ENCODE measurements at regions not wholly inside any gene's neighbourhood (a gene's known extent, or its start where the extent isn't known, plus 50 kb on each side); places are given as distances from the start of the nearest gene placed in this dataset.
"Not testable (repeated sequence)": the region's sequence is repeated elsewhere in the genome, so short reads cannot be mapped to it uniquely, and the experiment has no call there.

DNA sequence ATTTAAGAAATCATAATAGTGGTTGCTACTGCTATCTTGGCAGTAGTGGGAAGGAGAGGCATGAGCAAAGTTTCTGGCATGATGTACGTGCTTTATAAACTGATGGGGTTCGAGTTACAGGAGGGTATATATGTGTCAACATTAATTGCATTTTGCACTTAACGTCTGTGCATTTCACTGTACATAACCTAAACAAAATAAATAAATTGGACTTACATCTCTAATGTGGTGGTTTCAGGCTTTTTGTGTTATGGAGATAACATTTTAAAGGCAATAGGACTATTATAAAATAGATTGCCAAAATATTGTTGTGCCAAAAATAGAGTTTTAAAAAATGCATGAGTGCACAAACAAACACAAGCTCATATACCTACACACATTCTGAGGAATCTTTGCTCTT is 1001.1 kb upstream of the GJE1 start:
- DNase-seq, result no peak

DNA sequence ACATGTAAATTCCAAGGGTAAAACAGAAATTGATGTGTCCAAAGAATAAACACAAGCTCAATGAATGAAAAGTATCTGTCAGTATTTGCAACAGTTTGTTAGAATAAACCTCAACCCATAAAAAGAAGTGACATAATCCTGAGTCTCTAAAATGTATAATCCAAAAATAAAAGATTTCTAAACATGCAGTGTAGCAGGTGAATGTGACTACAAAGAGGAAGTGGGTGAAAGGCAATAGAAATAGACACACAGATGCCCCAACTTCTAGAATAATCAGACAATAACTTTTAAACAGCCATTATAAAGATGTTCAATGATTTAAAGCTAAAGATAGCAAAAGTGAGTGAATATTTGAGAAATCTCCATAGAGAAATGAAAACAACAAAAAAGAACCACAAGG is 1009.2 kb upstream of the GJE1 start:
- no peak for DNase-seq

DNA sequence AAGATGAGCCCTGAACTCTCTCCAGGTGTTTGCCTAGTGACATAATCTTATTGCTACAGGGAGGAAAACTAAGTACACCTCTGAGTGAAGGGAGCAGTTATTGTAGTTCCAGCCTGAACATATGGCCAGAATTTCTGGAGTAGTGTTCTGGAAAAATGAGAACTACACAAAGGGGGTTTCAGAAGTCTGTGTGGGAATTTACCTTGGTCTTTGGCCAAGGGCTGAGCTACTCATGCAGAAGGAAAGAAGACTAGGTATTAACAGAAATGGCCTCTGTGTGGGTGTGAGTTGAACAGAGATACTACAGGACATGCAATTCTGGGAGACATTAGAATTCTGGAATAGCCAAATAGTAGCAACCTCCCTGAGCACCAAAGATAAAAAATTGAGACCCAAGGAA is 1009.7 kb upstream of the GJE1 start:
- peak; percentile 35 for DNase-seq

DNA sequence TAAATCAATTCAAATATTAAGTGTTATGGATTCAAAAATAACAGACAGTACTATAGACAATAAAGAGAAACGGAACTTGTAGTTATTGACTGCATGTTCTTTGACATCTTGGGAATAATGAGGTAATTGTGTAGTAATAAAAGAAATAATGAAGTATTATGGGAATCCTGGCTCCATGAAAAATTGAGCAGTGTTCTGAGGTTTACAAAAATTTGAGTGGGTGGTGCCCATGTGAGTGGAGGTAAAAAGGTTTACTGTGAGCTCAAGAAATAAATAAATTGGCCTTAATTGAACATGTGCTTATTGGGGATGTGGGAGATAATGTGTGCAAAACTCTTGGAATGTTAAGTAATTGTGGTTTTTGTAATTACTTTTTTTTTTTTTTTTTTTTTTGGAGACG is 1013.7 kb upstream of the GJE1 start:
- no peak for DNase-seq

DNA sequence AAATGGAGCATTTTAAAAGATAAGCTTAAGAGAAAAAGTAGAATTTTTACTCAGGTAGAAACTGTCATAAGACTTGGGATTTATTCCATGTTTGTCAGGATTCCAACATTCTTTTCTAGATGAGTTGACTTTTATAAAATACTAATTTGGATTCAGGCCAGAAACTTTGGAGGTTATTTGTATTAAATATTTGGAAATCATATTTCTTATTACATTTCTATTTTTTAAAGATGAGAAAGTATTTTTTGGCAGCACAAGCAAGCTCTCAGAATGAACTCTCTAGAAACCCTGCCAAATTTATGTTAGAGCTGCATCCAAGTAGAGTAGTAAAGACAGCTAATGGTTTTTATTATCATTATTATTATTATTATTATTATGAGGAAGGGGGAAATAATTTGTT is 1014.9 kb upstream of the GJE1 start:
- DNase-seq, result no peak

DNA sequence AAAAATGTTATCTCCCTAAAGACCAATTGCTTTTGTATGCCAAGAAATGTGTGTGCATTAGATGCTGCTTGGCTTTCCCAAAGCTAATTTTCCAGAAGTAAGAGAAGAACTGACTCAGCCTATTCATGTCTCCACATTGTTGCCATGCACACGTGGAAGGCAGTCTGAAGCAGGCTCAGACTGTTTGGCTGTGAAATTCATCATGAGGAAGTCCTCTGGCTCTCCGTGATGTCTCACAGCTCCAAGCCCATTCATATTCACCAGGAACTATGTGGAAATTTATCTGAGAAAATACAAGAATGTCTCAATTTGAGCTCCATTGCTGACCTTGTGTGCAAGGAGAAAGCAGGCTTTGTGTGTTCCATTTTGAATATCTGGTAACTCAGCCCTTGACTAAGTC is 1022.2 kb upstream of the GJE1 start:
- DNase-seq, result no peak

DNA sequence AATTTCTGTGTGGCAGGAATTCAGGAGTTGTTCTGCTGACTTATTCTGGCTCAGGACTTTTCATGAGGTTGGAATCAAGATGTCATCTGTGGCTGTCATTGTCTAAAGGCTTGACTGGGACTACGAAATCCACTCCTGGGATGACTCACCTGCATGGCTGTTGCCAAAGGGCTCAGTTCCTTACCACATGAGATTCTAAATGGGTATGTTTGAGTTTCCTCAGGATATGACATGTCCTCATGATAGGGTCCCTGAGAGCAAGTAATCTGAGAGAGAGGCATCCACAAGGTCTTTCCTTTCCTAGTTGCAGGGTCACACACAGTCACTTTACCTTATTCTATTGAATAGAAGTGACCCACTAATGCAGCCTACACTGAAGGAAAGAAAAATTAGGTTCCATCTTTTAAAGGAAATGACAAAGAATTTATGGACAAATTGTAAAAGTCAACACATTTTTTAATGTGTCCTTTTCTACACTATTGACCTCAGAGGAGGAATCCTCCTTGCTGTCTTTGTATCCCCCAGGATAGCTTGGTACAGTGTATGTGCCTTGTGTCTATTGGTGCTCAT is 1025.0 kb upstream of the GJE1 start:
- DNase-seq, result no peak

DNA sequence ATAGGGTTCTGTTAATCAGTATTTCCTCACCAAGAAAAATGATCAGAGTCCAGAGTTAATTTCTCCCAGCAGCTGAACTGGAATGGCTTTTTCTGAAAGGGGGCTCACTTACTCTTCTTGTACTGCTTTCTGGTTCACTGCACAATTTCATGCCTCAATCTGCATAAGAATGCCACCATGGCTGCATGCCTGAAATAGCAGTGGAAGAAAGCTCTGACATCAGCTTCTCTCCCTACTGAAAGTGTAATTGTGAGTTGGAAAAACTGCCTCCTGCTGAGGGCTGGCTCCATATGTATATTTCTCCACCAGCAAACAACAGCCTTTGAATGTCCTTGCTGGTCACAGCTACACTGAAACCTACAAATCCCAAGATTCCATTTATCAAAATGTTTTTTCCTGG is 1027.2 kb upstream of the GJE1 start:
- DNase-seq, result no peak

DNA sequence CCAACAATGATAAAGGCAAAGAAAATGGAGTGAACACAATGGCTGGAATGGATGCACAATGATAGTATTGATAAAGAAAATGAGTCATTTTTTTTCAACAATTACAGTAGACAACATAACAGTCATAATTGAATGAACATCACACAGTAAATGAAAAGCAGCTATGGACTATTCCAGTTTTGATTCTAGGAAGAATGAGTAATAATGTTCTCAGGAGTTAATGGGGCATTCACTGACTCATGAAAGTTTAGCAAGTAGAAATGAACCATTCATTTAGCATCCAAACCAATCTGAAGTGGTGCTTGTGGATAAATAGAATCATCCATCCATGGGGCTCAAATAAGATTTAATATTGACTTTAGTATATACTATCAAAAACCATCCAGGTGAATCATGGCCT is 1029.5 kb upstream of the GJE1 start:
- DNase-seq, result no peak

DNA sequence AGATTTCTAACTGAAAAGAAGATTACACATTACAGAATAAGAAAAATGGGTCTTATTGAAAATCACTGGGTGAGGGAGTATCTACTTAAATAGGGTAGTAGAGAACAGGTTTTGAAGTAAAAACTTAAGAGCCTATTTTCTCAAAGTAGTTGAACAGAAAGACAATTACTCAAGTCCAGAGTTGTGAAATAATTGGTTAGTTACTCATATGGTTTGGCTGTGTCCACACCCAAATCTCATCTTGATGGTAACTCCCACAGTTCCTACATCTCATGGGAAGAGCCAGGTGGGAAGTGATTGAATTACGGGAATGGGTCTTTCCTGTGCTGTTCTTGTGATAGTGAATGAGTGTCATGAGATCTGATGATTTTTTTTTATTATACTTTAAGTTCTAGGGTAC is 1035.3 kb upstream of the GJE1 start:
- DNase-seq, result no peak

DNA sequence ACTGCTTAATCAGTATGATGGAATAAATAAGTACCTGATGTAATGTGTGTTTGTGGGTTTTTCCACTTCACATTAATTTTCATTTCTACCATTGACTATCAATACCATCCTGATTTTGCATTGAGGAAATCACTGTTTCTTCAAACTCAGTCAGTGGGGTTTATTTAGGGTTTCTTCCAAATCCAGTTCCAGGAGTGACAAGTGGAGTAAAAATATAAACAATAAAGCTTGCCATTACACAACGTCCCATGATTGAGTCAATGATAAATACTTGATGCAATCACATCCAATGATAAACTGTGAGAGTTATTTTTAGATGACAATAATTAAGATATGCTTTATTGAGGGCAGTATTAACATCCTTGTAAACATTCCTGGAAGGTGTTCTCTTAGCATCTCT is 1037.4 kb upstream of the GJE1 start:
- no peak for DNase-seq

DNA sequence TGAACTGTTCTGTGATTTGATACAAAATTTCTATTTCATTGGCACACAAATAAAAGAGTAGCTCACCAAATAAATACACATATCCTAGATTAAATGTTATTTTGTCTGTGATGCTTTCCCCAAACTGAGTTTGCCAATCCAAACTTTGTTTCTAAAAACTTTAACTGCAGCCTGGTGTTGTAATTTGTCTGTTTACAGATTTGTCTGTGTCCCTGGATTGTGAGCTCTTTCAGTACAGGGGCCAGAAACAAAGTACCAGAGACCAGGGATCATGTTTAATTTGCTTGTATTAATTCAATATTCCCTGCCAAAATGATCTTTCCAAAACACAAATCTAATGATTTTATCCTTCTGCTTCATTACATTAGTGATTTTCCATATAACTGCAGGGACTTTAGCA is 1044.6 kb upstream of the GJE1 start:
- DNase-seq, result no peak

DNA sequence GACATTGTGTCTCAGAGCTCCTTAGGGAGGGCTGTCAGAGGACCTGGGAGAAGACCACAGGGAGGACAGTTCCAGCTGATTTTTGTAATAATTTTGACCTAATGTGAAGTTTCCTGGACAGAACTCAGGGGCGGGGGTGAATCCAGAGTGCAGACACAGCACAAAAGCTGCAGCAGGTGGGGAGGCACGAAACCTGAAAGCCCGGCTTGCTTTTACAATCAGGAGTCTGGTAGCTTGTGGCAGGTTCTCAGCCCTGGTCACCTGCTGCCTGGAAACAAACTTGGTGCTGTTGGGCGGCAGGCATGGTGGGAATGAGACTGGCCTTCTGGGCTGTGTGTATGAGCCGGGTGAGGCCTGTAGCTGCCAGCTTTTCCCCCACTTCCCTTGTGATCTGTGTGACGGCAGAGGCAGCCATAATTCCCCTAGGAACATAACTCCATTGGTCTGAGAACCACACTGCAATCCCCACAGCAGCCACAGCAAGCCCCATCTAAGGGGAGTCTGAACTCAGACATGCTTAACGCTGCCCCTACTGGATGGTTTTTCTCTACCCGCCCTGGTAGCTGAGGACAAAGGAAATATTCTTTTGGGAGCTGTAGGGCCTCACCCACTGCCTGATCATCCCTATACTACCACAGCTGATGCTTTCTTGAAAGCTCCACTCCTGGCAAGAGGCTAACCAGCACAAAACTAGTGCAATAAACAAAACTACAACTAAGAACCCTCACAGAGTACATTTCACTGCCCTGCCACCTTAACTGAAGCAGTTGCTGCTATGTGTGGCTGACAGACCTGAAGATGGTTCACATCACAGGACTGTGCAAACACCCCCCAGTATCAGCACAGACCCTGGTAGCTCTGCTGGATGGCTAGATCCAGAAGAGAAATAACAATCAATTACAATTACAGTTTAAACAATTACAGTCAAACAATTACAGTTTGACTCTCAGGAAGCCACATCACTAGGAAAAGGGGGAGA is 1055.1 kb upstream of the GJE1 start:
- DNase-seq, result no peak

DNA sequence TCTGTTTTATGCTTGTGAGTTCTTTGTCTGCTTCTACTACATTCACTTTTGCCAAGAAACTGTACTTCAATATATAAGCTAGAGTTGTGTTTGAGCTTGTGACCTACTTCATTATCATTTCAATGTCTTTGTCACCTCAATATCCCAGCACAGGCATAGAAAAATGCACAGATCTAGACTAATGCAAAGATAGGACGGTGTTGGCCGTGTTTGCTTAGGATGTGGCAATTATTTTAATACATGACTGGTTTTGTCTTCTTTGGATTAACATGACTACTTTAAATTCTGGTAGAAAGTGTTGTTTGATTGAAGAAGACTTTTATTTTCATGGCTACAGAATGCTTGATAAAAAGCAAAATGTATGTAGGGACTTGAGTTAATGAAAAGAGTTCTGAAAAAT is 1075.0 kb upstream of the GJE1 start:
- no peak for DNase-seq

DNA sequence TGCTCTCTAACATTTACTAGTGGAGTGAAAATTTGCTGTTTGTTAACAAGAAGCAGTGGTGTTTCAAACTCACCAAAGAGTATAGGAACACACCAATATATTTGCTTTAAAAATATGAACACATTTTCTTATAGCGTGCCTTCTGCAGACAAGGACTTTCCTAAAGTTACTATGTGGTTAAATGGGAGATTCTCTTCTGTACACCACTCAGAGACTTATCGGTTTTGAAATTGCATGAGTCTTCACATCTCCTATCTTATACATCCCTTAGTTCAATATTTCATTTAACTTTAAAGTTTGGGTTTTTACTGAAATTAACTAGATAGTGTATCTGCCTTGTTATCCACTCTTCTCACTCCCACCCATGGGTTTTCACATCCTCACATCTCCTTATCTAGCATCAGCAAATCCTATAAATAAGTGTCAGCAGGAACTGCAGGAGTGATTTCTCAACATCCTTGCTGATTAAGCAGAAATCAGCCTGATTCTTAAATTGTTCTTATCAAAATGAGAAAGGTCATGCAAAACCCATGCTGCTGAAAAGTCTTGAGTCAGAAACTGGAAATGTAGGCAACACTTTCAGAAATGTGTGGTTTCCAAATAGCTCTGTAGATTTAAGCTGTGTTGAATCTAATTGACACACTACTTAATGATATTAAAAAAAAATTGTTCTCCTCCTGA is 1075.6 kb upstream of the GJE1 start:
- DNase-seq, result no peak

DNA sequence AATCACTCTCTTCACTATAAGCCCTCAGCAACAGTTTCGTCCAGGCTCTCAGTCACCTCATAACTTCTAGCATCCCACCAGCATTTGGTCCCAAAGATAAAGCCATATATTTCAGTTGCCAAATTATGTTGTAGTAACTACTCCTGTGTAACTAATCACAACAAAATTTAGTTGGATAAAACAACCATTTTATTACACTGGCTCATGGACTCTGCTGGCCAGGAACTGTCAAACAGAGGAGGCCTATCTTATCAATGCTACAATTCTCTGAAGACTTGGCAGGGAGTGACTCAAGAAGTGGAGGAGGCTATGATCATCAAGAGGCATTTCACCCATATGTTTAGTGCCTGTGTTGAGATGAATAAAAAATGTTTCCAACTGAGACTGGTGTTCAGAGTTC is 1082.3 kb upstream of the GJE1 start:
- no peak for DNase-seq

DNA sequence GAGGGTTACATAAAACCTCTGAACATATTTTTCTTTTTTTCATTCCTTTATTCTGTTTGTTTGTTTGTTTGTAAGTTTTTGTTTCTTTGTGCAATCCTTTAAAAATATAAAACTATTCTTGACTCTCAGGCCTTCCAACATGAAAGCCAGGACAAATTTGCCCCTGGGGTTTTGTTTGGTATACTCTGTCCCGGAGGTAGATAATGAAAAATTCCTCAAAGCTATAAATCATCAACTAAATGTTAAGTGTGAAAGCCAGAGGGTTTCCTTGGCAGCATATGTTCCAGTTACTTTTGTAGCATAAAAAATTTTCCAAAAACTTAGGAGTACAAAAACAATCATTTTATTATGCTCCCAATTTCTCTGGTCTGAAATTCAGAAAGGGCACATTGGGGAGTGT is 1084.3 kb upstream of the GJE1 start:
- DNase-seq, result no peak

DNA sequence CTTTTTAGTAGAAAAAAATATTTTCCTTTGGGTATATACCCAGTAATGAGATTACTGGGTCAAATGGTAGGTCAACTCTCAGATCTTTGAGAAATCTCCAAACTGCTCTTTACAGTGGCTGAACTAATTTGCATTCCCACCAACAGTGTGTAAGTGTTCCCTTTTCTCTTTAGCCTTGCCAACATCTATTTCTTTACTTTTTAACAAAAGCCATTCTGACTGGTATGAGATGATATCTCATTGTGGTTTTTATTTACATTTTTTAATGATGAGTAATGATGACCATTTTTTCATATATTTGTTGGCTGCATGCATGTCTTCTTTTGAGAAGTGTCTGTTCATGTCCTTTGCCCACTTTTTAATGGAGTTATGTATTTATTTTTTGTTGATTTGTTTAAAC is 1086.2 kb upstream of the GJE1 start:
- not testable (repeated sequence) for DNase-seq

DNA sequence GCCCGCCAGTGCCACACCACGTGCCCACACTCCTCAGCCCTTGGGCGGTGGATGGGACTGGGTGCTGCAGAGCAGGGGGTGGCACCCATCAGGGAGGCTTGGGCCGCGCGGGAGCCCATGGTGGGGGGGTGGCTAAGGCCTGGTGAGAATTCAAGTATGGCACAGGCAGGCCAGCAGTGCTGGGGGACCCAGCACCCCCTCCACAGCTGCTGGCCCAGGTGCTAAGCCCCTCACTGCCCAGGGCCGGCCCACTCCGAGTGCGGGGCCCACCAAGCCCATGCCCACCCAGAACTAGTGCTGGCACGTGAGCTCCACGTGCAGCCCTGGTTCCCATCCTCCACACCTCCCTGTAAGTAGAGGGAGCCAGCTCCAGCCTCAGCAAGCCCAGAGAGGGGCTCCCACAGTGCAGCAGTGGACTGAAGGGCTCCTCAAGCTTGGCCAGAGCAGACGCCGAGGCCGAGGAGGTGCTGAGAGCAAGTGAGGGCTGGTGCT is 1091.1 kb upstream of the GJE1 start:
- DNase-seq, result no peak

DNA sequence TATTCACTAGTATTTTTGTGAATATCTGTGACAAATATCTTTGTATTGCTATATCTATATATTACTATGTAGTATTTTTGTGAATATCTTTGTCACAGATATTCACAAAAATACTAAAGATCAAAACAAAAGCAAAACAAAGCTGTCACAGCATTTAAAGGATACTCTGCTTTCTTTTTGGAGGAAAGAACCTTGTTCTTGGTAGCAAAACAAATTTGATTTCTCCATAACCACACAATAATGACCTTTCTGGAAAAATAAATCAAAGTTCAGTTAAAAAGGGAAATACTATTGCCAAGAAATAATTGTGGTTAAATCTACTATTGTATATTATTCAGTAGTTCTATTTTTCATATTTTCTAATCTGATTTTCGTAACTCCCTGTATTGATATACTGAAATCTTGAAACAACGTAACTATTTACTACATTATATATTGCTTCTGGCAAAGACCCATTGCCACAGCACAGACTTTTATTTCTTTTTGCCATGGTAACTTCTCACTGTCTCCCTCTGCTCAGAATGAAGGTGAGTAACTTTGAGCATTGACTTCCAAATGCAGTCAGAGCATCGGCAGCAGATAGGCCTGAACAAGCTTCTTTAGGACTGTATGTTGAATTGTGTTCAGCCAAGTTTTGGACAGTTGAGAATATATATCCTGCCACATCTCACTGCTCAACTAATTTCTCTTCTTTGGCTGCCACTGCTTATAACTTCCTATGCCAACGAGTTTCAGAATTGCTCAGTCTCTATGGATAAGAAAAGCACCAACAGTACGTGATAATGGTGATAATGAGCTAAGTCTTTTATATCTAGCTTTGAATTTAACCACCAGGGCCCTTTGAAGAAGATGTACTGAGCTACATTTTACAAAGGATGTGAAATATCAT is 1097.2 kb upstream of the GJE1 start:
- no peak for DNase-seq

DNA sequence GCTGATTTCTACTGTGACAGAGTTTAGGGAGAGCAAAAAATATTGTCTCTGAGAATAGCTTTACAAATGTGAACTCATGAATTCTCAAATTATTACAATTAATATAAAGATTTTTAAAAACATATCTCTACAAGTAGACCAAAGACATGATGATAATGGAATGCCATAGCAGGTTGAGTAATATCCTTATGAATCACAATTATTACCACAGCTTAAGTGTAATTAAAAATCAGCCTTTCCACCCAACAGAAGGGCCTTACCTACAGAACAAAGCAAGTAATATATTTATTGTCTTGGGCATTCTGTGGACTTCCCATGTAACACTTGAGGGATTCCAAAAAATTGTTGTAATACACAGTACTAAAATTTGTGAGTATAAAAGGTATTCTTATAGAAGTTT is 1099.6 kb upstream of the GJE1 start:
- no peak for DNase-seq

DNA sequence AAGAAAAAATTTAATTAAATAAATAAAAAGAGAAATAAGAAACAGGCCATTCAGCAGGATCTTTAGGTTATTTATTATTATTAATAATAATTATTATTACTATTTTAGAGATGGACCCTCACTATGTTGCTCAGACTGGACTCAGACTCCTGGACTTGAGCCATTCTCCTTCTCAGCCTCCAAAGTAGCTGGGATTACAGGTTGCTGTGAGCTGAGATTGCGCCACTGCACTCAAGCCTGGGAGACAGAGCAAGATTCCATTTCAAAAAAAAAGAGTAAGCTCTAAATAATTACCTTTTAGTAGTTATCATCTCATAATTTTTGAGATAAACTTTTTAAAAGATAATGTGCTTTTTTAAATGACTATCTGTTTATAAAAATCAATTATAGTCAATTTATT is 1102.8 kb upstream of the GJE1 start:
- DNase-seq, result no peak

DNA sequence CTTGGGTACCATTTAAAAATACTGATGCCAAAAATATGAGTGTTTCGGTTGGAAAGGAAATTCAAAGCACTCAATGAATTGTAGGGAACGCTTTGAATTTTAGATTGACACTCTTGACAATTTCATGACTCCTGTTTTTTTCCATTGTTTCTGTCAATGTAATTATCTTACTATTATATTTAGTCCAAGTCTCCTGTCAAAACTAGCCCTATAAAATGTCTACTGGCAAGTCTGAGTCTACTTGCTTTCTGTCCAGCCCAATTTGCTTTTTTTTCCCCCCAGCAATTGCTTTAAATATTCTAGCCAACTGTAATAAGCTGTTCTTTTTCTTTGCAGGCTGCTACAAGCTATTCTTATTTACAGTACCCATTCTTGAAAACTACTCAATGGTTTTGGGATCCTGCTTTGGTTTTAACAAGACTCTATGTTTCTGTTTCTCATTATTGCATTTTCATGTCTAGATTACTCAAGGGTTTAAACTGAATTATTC is 1103.9 kb upstream of the GJE1 start:
- DNase-seq, result no peak
